Adrenal gland (tissue), 9 donors: ENCODE measurements at regions not wholly inside any gene's neighbourhood (a gene's known extent, or its start where the extent isn't known, plus 50 kb on each side); places are given as distances from the start of the nearest gene placed in this dataset.

ENCODE experiments used
- DNase-seq, 7 donors: peaks; one replicate each; pipeline ENCODE4 v3.0.0-alpha.2; 2019 to 2020
- H3K27ac ChIP-seq, 5 donors: fragments of 200-600 bp; sonication (generic) in 4 of 5; 1 replicate in 3 of 5; 2 replicates in 2 of 5; pipeline versions ENCODE4 v1.5.1 to v1.8.0; 2016 to 2020; ENCODE audit warnings: mild to moderate bottlenecking in 1 of 5
- H3K27me3 ChIP-seq: fragments of 200-600 bp; 2 replicates; pipeline ENCODE4 v1.8.0; 2021
- H3K36me3 ChIP-seq, 2 donors: fragments of 200-600 bp; replicated peaks in 1 of 2; 1 replicate in 1 of 2; 2 replicates in 1 of 2; pipeline versions ENCODE4 v1.5.1 to v1.8.0; 2018 to 2022
- H3K4me1 ChIP-seq, 2 donors: fragments of 200-600 bp; replicated peaks in 1 of 2; 1 replicate in 1 of 2; 2 replicates in 1 of 2; pipeline versions ENCODE4 v1.5.1 to v1.8.0; 2018 to 2021
- H3K4me3 ChIP-seq, 4 donors: fragments of 200-600 bp; sonication (generic) in 3 of 4; one replicate each; pipeline ENCODE4 v1.5.1; 2016 to 2018
- H3K9me3 ChIP-seq, 3 donors: fragments of 200-600 bp; sonication (generic) in 1 of 3; replicated peaks in 1 of 3; 1 replicate in 2 of 3; 2 replicates in 1 of 3; pipeline versions ENCODE4 v1.5.1 to v1.8.0; 2016 to 2021
- POLR2A ChIP-seq, 2 donors: fragments of 450-650 bp; IDR thresholded peaks; one replicate each; pipeline ENCODE4 v1.6.1; 2017; ENCODE audit warnings: antibody characterized with exemption in 2 of 2, mild to moderate bottlenecking in 2 of 2, moderate library complexity in 1 of 2
- WGBS, 4 donors: extraction: QIAGEN DNeasy Blood & Tissue Kit in 2 of 4; methylation state at CpG; one replicate each; pipeline versions ENCODE4 v1.1.5 to v1.1.7; 2013 to 2017; 5-methylcytosine and 5-hydroxymethylcytosine counted together
- intact Hi-C, 2 donors: fragments of 100-400 bp; cut with DNase I; formaldehyde crosslinking; loops; one replicate each; pipeline versions ENCODE4 v1.14.1 to v1.15.0; 2022 to 2023
- TF ChIP-seq, protein P1 (sequence below), 6 experiments: fragments of 450-650 bp in 4 of 6; fragments of 200-600 bp in 2 of 6; sonication (generic) in 1 of 6; IDR thresholded peaks; 1 replicate in 5 of 6; 2 replicates in 1 of 6; pipeline versions ENCODE4 v1.5.1 to v1.8.0; 2016 to 2021; ENCODE audit warnings: antibody characterized with exemption in 6 of 6, mild to moderate bottlenecking in 2 of 6, moderate library complexity in 1 of 6
- donor health status: healthy with polysubstance abuse.
- donor health status: Bipolar disorder and iron deficiency.
- donor health status: DM: yes; HTN: yes; CAD: no.
- donor health status: DM: no; HTN: no; CAD: no.
- donor health status: DM: no; HTN: no; CAD: no.

DNA sequence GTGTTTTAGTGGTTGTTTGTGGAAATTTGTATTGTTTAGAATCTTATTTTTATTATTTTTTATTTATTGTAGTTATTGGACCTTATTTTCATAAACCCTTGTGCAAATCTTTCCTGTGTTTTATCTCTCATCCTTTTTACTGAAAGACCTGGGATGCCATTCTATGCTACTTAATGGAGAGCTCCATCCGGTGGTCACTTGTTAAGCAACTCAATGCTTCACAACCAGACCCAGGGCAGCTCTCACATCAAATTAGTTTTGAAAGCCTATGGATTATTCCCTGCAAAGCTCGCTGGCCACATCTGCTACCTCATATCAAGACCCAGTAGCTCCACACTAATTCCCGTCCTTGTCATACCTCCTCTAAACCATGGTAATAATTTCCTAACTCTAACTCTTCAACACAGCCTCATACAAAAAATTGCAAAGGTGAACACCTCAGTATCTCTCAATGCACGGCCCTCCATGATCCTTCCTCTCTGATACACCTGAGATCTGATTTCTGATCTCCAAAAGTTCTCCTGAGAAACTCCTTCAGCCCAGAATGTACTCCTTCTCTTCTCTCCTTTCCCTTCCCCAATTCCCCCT lies 296.6 kb upstream of the MANEA start:
- H3K27ac ChIP-seq: no peak overlapping the region
- intact Hi-C loops: no loop called here
- no peak overlapping the region for H3K4me3 ChIP-seq
- H3K36me3 ChIP-seq: no peaks in the 10 kb centered on the region
- DNase-seq: peak in 1 of 7 donors; percentile 11
- 39 to 55% (median 47%) methylated on average over 4 of the region's 4 CpGs for WGBS, 4 donors
- H3K9me3 ChIP-seq: no peaks in the 10 kb centered on the region
- no peaks in the 10 kb centered on the region for H3K27me3 ChIP-seq
- H3K4me1 ChIP-seq: no peaks in the 10 kb centered on the region
- TF ChIP-seq, protein P1, sequence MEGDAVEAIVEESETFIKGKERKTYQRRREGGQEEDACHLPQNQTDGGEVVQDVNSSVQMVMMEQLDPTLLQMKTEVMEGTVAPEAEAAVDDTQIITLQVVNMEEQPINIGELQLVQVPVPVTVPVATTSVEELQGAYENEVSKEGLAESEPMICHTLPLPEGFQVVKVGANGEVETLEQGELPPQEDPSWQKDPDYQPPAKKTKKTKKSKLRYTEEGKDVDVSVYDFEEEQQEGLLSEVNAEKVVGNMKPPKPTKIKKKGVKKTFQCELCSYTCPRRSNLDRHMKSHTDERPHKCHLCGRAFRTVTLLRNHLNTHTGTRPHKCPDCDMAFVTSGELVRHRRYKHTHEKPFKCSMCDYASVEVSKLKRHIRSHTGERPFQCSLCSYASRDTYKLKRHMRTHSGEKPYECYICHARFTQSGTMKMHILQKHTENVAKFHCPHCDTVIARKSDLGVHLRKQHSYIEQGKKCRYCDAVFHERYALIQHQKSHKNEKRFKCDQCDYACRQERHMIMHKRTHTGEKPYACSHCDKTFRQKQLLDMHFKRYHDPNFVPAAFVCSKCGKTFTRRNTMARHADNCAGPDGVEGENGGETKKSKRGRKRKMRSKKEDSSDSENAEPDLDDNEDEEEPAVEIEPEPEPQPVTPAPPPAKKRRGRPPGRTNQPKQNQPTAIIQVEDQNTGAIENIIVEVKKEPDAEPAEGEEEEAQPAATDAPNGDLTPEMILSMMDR (IDR thresholded peaks at IDR 0.05): peak in 2 of 6 experiments; percentile 15 to 49
- no peak for TF ChIP-seq POLR2A (IDR thresholded peaks at IDR 0.05)

DNA sequence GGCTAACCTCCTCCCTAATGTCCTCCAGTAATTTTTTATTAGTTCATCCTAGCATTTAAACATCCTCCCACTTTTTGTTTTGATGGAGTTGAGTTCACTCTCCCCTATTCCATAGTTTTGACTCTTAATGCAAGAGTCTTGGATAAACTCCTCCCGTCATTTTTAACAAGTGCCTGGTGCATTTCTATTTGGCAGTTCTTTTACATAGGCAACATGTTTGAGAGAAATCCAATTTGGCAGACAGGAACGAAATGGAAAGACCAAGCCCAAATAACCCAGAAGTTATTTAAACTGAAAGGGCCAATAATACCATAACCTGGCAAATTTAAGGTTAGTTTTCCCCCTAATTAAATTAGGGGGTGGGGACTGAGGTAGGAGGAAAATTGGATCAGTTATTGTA lies 291.5 kb upstream of the MANEA start:
- Histone ChIP-seq H3K36me3 (no peaks in the 10 kb centered on the region), H3K9me3 (no peaks in the 10 kb centered on the region), H3K4me3 (no peak overlapping the region), H3K27me3 (no peaks in the 10 kb centered on the region), H3K4me1 (no peaks in the 10 kb centered on the region), H3K27ac (no peak overlapping the region)
- no peak for TF ChIP-seq POLR2A (IDR thresholded peaks at IDR 0.05)
- TF ChIP-seq, protein P1 (IDR thresholded peaks at IDR 0.05): no peak
- no peak for DNase-seq
- WGBS, 4 donors: 29 to 49% (median 42%) methylated on average over 2 of the region's 2 CpGs
- intact Hi-C loops: no loop called here

DNA sequence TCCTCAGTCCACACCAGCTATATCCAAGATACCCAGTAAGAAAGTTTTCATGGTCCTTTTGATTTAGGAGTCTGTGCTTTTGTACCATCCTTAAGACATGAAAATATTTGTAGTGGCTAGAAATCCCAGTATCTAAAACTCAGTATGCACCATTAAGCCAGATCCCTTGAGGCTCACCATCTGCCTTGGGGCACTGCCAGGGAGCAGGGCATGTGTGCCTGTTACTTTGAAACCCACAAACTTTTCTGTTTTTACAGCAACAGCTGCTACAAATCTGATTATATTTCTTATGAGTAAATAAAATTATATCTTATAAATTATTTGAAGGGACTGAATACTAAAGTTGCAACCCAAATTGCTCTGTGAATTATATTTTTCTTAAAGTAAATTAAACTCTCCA lies 290.5 kb upstream of the MANEA start:
- Histone ChIP-seq H3K27ac (no peak overlapping the region), H3K27me3 (no peaks in the 10 kb centered on the region)
- intact Hi-C loops: no loop called here

GRCh38 chr6:95288251-95288650 lies 289.1 kb upstream of the MANEA start:
- no peak for TF ChIP-seq POLR2A (IDR thresholded peaks at IDR 0.05)
- TF ChIP-seq, protein P1 (IDR thresholded peaks at IDR 0.05): no peak
- Histone ChIP-seq H3K27ac (no peak overlapping the region), H3K4me3 (no peak overlapping the region), H3K27me3 (no peaks in the 10 kb centered on the region), H3K4me1 (no peaks in the 10 kb centered on the region), H3K36me3 (no peaks in the 10 kb centered on the region), H3K9me3 (no peaks in the 10 kb centered on the region)
- no peak for DNase-seq
- intact Hi-C loops: no loop called here

More for the DNA sequence above, 290.5 kb upstream of the MANEA start:
- no peaks in the 10 kb centered on the region for H3K4me1 ChIP-seq
- H3K36me3 ChIP-seq: no peaks in the 10 kb centered on the region
- no peak for DNase-seq
- no peaks in the 10 kb centered on the region for H3K9me3 ChIP-seq
- H3K4me3 ChIP-seq: no peak overlapping the region
- no peak for TF ChIP-seq POLR2A (IDR thresholded peaks at IDR 0.05)
- TF ChIP-seq, protein P1 (IDR thresholded peaks at IDR 0.05): no peak
